GM08714 (cell line): ENCODE measurements at regions not wholly inside any gene's neighbourhood (a gene's known extent, or its start where the extent isn't known, plus 50 kb on each side); places are given as distances from the start of the nearest gene placed in this dataset.
"Not testable (repeated sequence)": the region's sequence is repeated elsewhere in the genome, so short reads cannot be mapped to it uniquely, and the experiment has no call there.

Experiments
- H3K4me3 ChIP-seq: fragments of 200-500 bp; sonication (Bioruptor generic); 2 replicates; pipeline ENCODE4 v1.5.1; 2014; ENCODE audit warnings: mild to moderate bottlenecking, low read length, inconsistent platforms
- ZNF274 ChIP-seq: IDR thresholded peaks from 2 replicates; pipeline ENCODE4 v1.6.1; 2012; ENCODE audit warnings: mild to moderate bottlenecking, low read depth, low read length

DNA sequence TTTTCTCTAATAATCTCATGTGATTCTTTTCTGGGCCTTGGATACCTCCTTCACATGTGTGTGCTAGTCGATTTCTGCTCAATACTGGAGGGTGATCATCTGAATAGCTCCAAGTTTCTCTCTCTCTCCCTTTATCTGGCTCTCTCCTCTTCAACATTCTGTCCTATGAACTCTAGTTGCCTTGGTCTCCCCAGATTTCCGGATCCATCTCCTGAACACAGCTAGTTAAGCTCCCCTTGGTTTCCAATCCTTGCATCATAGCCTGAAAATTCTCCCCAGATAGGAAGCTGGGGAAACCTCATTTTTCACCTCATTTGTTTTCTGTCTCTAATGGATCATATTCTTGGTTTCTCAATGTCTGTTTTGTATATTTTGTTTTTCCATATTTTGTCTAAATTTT lies 832.3 kb downstream of the MTRR start:
- TF ChIP-seq ZNF274 = no peak
- no peak overlapping the region for H3K4me3 ChIP-seq

DNA sequence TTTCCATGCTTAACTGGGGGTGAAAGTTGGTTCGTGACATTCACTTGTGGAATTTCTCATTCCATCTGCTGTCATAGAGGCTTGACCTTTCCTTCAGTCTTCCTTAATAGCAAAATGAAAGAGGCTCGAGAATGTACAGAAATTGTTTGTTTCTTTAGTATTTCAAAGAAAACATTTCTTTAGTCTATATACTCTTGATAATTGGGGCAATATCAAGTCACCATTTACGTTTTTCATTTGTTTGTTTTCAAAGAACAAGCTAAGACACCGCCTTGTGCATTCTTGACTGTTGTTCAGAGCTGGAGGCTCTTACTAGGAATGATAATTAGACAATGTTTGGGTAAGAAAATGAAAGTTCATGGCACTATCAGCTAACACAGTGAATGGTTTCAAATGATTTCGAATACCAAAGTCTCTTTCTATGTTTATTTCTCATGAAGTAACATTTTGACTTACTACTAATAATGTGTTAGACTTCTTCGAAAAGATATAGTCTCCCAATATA lies 835.4 kb downstream of the SEMA5A start:
- H3K4me3 ChIP-seq = no peak overlapping the region
- TF ChIP-seq ZNF274 = no peak

DNA sequence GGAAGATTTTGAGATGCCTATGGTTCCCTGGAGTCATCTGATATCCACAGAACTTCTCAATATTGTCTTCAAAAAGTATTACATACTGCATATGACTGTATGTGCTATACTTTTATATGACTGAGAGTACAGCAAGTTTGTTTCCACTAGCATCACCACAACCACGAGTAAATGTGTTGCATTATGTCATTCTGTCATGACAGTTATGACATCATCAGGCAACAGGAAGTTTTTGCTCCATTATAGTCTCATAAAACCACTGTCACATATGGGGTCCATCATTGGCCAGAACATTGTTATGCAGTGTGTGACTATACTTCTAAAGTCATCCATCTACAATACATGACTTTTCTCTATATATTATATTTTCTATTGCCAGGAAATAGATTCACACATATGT lies 831.7 kb downstream of the SEMA5A start:
- H3K4me3 ChIP-seq = no peak overlapping the region
- no peak for TF ChIP-seq ZNF274

DNA sequence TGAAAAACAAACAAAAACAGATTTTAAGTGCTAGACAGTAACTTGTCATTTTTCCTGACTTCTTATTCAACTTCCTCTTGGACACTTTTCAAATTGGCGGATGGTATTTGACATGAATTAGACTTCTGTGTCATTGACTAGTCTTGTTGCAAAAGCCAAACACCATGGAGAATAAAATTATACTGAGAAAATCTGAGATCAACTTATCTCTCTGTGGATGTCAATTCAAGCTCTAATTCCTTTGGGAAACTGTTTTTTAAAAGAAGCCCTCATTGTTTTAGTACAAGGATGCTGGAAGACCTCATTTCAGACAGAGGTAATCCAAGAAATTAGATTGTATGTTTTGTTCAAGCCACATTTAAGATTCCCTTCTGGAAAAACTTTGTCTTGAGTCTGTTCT lies 831.0 kb downstream of the SEMA5A start:
- no peak for TF ChIP-seq ZNF274
- no peak overlapping the region for H3K4me3 ChIP-seq

DNA sequence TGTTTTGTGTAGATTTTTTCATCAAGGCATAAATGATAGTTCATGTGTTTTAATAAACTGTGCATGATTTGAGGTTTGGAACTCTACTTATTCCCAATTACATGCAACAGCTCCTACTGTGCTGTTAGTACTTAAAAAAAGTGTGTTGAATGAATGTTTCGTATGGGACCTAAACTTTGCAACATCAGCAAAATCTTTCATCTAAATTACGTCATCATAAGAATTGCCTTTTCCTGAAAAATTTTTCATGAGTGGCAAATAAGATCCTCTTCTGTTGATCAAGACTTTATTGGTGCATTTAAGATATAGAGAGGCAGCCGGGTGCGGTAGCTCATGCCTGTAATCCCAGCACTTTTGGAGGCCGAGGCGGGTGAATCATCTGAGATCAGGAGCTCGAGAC lies 826.1 kb downstream of the SEMA5A start:
- no peak overlapping the region for H3K4me3 ChIP-seq
- no peak for TF ChIP-seq ZNF274

DNA sequence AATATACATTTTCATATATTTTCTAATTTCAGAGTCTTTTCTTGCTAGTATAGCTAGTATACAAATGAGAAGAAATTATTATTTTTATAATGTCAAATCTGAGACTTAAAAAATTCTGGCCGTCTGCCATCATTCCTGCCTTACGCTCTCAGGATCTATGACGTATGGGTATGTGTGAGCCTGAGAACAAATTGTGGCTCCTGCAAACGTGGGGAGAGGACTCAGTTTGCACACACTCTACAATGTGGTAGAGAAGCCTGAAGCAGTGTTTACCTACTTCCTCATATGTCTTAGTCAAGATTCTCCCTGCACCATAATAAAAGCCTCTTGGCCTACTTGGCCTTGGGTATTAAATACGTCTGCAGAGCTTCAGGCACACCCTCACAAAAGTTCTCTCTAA lies 825.4 kb downstream of the SEMA5A start:
- TF ChIP-seq ZNF274 = no peak
- no peak overlapping the region for H3K4me3 ChIP-seq

DNA sequence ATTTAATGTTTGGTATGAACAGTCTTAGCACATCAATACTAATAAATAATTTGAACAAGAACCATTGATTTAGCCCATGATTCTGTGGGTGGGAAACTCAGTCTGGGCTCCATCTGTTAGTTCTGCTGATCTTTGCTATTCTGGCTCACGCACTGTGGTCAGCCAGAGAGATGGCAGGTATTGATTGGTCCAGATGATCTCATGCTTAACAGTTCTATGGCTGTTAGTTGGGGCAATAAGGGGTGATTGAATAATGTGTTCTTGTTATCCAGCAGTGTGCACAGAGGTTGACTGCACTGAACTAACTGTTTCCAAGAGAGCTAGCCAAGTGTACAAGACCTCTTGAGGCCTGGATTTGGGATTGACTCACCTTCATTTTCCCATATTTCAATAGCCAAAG lies 824.3 kb downstream of the SEMA5A start:
- no peak overlapping the region for H3K4me3 ChIP-seq
- TF ChIP-seq ZNF274 = no peak

DNA sequence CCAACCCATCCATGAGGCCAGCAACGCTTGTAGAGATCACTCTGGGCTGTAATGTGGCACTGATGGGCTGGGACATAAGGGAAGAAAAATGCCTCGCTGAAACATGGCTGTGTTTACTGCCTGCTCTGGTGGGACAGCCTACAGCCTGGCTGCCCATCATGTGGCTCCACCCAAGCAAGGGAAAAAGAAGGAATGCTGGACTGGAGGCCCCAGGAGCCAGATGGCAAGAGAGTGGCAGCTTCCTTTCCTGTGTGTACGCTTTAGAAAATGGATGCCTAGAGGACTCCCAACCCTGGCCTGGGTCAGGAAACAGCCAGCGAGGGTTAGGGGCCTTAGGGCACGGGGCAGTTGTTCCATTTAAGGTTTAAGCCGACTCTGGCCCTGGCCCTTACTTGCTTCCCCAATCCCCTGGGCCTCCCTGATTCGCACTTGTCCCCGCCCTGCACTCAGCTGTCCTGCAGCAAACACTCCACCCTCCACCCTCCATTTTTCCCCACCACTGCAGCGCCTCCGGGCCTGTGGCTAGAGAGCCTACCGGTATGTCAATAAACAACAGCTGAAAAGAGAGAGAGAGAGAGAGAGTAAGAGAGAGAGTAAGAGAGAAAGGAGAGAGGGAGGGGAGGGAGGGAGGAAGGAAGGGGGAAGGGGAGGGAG lies 819.4 kb downstream of the SEMA5A start:
- H3K4me3 ChIP-seq = no peak overlapping the region
- TF ChIP-seq ZNF274 = no peak

DNA sequence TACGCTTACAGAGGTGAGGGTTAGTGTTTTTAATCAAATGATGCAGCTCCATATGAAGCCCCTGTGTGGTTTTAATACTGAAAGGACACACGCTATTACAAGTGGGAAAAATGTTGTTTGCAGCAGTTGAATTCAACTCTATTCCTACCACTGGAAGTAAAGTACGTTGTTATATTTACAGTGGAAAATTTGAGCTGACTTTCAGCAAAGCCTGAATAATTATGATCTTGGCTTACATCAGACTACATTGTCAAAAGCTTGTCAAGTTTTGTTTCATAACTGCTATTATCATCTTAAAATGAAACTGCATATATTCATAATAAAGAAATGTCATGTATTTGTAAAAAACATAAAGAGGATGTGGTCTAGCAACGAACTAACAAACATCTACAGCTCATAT lies 818.5 kb downstream of the SEMA5A start:
- TF ChIP-seq ZNF274 = no peak

DNA sequence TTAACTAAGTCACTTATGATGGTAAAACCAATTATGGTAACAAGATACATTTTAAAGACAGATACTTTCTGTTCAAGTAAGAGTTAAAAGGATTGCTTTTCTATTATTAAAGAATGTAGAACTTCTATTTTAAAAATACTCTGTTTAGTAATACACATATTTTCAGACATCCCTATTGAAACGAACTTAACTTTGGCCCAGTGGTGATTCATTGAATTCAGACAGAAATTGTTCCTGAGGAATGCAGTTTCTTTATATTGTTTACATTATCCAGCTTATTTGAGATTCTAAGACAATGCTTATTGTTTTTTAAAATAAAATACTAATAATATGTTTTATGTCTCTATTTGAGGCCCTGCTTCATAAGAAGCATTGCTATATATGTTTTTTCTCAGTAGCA lies 816.4 kb downstream of the SEMA5A start:
- no peak for TF ChIP-seq ZNF274
- H3K4me3 ChIP-seq = no peak overlapping the region

More for the DNA sequence above, 818.5 kb downstream of the SEMA5A start:
- no peak overlapping the region for H3K4me3 ChIP-seq

DNA sequence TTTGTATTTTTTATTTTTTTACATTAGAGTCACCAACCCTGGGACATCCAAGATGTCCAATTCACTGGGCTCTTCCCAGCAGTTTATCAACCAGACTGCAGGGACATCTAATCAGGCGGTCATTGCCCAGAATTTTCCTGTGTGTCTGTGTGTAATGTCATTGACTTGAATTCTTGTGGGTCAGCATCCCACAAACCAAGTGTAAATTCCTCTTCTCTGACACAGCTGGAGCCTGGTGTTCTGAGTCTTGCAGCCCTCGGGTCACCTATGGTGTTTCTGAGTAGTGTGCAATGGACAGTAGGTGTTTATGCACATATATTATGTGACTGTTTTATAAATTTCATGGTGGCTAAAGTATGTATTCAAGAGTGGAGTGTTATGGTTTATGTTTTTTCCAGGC lies 815.7 kb downstream of the SEMA5A start:
- TF ChIP-seq ZNF274 = no peak
- H3K4me3 ChIP-seq = no peak overlapping the region

DNA sequence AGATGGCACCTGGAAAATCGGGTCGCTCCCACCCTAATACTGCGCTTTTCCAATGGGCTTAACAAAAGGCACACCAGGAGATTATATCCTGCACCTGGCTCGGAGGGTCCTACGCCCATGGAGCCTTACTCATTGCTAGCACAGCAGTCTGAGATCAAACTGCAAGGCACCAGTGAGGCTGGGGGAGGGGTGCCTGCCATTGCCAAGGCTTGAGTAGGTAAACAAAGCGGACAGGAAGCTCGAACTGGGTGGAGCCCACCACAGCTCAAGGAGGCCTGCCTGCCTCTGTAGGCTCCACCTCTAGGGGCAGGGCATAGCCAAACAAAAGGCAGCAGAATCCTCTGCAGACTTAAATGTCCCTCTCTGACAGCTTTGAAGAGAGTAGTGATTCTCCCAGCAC lies 814.8 kb downstream of the SEMA5A start:
- H3K4me3 ChIP-seq = not testable (repeated sequence)

DNA sequence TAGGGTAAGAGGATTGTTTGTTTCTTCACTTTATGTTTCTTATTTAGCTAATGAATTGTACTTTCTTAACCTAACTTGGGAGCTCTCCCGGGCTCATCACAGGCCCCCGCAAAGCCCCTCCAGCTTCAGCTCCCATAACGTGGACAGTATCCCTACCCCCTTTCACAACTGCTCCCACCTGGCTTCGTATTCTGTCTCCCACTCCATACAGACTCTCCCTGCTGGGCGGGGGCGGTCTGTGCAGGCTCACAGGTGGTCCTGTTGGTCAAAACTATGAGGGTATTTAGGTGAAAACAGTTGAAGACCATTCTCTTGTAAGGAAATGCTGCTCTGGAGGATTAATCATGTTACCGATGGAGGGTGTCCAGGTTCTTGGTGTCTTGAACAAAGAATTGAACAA lies 805.3 kb downstream of the SEMA5A start:
- no peak for TF ChIP-seq ZNF274
- no peak overlapping the region for H3K4me3 ChIP-seq

DNA sequence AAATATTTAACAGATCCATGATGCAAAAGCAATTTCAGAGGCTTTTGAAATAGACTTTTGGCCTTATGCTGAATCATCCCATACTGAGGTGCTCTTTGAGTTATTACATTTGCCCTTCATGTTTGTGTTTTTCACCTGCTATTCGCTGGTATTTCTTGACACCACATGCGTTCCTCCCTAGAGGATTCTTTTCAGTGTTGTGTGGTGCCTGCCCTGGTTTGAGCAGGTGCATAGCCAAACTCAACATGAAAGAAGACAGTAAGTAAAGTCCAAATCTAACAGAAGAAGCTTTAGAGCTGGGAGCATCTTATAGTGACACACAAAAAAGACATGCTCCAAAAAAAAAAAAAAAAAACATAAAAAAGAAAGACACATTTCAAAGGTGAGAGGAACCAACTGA lies 796.3 kb downstream of the SEMA5A start:
- no peak for TF ChIP-seq ZNF274
- no peak overlapping the region for H3K4me3 ChIP-seq

DNA sequence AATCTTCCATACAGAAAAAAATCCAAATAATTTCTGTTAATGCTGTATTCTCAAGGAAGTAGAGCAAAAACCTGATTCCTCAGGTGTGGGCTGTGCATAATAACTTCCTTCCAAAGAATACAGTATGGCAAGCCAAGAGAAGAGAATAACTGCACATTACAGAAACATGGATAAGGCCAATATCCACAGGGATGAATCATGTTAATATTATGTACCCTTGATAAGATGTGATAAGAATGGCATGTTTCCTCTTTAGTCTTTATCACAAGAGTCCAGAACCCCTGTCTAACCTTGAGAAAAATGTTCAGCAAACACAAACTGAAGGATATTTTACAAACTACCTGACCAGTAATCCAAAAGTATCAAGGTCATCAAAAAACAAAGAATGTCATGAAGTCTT lies 795.8 kb downstream of the SEMA5A start:
- no peak overlapping the region for H3K4me3 ChIP-seq
- no peak for TF ChIP-seq ZNF274

DNA sequence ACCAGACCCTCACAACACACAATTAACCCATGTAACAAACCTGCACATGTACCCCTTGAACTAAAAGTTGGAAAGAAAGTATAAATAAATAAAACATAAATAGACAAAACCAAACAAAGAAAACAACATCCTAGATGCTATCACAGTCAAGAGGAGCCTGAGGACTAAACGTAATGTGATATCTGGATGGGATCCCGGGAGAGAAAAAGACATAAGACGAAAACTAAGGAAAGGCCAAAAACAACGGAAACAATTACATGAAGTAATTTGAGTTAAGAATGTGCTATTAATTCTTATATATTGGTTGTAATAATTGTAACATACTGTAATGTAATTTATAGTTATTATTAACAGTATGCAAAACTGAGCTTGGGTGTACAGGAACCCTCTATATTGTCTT lies 793.9 kb downstream of the SEMA5A start:
- TF ChIP-seq ZNF274 = no peak
- H3K4me3 ChIP-seq = no peak overlapping the region
